K562 (cell line): ENCODE measurements at regions not wholly inside any gene's neighbourhood (a gene's known extent, or its start where the extent isn't known, plus 50 kb on each side); places are given as distances from the start of the nearest gene placed in this dataset.

Experiments used
- ARID2 ChIP-seq: fragments of 450-650 bp; IDR thresholded peaks from 2 replicates; pipeline ENCODE4 v1.6.1; 2017; ENCODE audit warnings: antibody characterized with exemption, mild to moderate bottlenecking
- CEBPZ ChIP-seq: fragments of 150-350 bp; IDR thresholded peaks from 2 replicates; pipeline ENCODE4 v1.6.1; 2014; ENCODE audit warnings: low read depth, mild to moderate bottlenecking, low read length, borderline replicate concordance
- CREB5 ChIP-seq: fragments of 250-450 bp; sonication (Bioruptor Pico); IDR thresholded peaks from 2 replicates; pipeline ENCODE4 v1.5.0; 2020; ENCODE audit warnings: mild to moderate bottlenecking
- CTBP1 ChIP-seq: fragments of 450-650 bp; IDR thresholded peaks from 2 replicates; pipeline ENCODE4 v1.6.1; 2016; ENCODE audit warnings: borderline replicate concordance
- ETS1 ChIP-seq: conservative IDR thresholded peaks from 2 replicates; pipeline ENCODE4 v1.6.1; 2011; ENCODE audit warnings: low read depth, mild to moderate bottlenecking, low read length; ENCODE audit not compliant: control insufficient read depth
- MEF2D ChIP-seq: conservative IDR thresholded peaks from 2 replicates; pipeline ENCODE4 v1.6.1; 2016; ENCODE audit warnings: low read depth, missing genetic modification characterization, missing compliant biosample characterization
- NR0B1 ChIP-seq: fragments of 450-650 bp; IDR thresholded peaks from one replicate; pipeline ENCODE4 v1.6.1; 2018; ENCODE audit warnings: mild to moderate bottlenecking, moderate library complexity; ENCODE audit not compliant: partially characterized antibody
- POLR3G ChIP-seq: IDR thresholded peaks from 2 replicates; pipeline ENCODE4 v1.6.1; 2011; ENCODE audit not compliant: insufficient read length, insufficient replicate concordance; ENCODE audit errors: extremely low read depth
- RAD51 ChIP-seq: fragments of 450-650 bp; IDR thresholded peaks from 2 replicates; pipeline ENCODE4 v1.7.1; 2016; ENCODE audit warnings: low read depth, mild to moderate bottlenecking, borderline replicate concordance
- SMARCA4 ChIP-seq: fragments of 450-650 bp; IDR thresholded peaks from 2 replicates; pipeline ENCODE4 v1.6.1; 2016
- TAF7 ChIP-seq: fragments of 450-650 bp; IDR thresholded peaks from 2 replicates; pipeline ENCODE4 v1.6.1; 2016; ENCODE audit warnings: missing genetic modification characterization, missing compliant biosample characterization
- ZFX ChIP-seq: sonication (generic); formaldehyde crosslinking; IDR thresholded peaks from 2 replicates; pipeline ENCODE4 v1.8.0; 2022; ENCODE audit warnings: mild to moderate bottlenecking, missing genetic modification reagents, moderate library complexity
- ZKSCAN8 ChIP-seq: fragments of 200-800 bp; sonication (Bioruptor generic); IDR thresholded peaks from 2 replicates; pipeline ENCODE4 v1.6.1; 2016; ENCODE audit warnings: missing genetic modification characterization, missing compliant biosample characterization
- ZNF347 ChIP-seq: fragments of 450-650 bp; formaldehyde crosslinking; IDR thresholded peaks from 2 replicates; pipeline ENCODE4 v1.4.0; 2020; ENCODE audit warnings: low read depth, mild to moderate bottlenecking, moderate library complexity
- ZNF444 ChIP-seq: fragments of 250-450 bp; sonication (Bioruptor Pico); IDR thresholded peaks from 2 replicates; pipeline ENCODE4 v1.4.0; 2020; ENCODE audit warnings: mild to moderate bottlenecking, moderate library complexity
- ZNF584 ChIP-seq: fragments of 200-800 bp; sonication (Bioruptor generic); IDR thresholded peaks from 2 replicates; pipeline ENCODE4 v1.6.1; 2016; ENCODE audit warnings: low read depth, mild to moderate bottlenecking, missing genetic modification characterization, missing compliant biosample characterization
- TF ChIP-seq, protein P1 (sequence below): fragments of 250-450 bp; sonication (Bioruptor Pico); IDR thresholded peaks from 2 replicates; pipeline ENCODE4 v1.5.0; 2020; ENCODE audit warnings: mild to moderate bottlenecking, borderline replicate concordance

DNA sequence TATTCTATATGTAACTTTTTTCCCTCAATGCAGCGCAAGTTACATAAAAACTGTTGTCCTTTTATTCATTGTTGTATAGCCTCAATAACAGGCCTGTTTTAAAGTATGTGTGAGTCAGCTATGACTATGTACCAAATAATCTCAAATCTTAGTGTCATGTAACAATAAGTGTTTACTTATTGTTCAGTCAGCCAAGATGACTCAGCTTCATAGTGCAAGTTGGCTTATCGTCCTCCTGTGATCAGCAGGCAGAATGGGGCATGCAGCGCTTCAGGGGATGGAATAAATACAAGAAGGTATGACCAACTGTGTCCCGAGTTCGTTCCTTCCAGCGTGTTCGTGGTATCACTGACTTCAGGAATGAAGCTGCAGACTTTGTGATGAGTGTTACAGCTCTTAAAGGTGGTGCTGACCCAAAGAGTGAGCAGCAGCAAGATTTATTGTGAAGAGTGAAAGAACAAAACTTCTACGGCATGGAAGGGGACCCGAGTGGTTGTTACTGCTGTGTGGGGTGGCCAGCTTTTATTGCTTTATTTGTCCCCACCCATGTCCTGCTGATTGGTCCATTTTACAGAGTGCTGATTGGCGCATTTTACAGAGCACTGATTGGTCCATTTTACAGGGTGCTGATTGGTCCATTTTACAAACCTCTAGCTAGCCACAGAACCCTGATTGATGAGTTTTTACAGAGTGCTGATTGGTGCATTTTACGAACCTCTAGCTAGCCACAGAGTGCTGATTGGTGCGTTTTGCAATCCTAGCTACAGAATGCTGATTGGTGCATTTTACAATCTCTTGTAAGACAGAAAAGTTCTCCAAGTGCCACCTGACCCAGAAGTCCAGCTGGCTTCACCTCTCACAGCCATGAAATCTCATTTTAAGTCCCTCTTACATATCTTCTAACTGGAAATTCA lies 1016.0 kb downstream of the MCTP2 start (continued):
- TF ChIP-seq ETS1: no peak
- TF ChIP-seq CEBPZ: no peak
- TF ChIP-seq, protein P1, sequence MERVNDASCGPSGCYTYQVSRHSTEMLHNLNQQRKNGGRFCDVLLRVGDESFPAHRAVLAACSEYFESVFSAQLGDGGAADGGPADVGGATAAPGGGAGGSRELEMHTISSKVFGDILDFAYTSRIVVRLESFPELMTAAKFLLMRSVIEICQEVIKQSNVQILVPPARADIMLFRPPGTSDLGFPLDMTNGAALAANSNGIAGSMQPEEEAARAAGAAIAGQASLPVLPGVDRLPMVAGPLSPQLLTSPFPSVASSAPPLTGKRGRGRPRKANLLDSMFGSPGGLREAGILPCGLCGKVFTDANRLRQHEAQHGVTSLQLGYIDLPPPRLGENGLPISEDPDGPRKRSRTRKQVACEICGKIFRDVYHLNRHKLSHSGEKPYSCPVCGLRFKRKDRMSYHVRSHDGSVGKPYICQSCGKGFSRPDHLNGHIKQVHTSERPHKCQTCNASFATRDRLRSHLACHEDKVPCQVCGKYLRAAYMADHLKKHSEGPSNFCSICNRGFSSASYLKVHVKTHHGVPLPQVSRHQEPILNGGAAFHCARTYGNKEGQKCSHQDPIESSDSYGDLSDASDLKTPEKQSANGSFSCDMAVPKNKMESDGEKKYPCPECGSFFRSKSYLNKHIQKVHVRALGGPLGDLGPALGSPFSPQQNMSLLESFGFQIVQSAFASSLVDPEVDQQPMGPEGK (CRISPR knock-in tag): no peak
- TF ChIP-seq RAD51: no peak
- TF ChIP-seq ARID2: no peak
- no peak for TF ChIP-seq ZNF584 (CRISPR knock-in tag)
- no peak for TF ChIP-seq CREB5
- no peak for TF ChIP-seq ZNF444 (CRISPR knock-in tag)
- TF ChIP-seq CTBP1: peak; percentile 70
- TF ChIP-seq MEF2D (tag): no peak
- TF ChIP-seq ZKSCAN8 (CRISPR knock-in tag): 0 out of 2 replicates have a peak, but pooled peaks have one; percentile 29
- no peak for TF ChIP-seq POLR3G
- TF ChIP-seq ZFX (CRISPR knock-in tag): no peak
- TF ChIP-seq TAF7 (tag): no peak
- no peak for TF ChIP-seq ZNF347 (CRISPR knock-in tag)
- TF ChIP-seq SMARCA4: peak; percentile 78; the same call in 1 of the 2 replicates
- no peak for TF ChIP-seq NR0B1
